ENCODE measurements at regions not wholly inside any gene's neighbourhood (a gene's known extent, or its start where the extent isn't known, plus 50 kb on each side); places are given as distances from the start of the nearest gene placed in this dataset.

DNA sequence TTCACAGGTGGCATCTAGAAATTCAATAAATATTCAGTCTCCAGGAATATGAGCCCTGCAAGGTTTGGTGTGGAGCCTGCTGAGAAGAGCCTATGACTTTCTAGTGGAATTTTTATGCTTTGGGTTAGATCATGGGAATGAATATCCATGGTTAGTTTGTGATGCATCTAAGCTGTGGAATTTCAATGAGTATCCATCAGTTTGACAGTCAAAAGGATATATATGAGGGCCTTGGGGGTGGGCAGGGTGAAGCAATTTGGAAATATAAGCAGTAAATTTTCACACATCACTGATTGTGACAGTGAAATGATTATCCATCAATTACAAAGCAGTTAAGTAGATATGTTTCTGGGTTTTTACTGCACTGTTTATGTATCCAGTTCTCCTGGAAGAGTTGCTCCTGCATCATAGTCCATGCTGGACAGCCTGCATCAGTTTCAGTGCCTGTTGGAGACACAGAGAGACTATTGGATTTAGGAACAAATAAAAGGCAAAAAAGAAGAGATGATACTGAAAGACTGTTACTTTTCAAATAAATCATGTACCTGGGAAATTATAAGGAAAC is 530.8 kb downstream of the MFSD1 start:
- H3K27ac ChIP-seq (ENCODE audit: low read depth in 1 of 2, low read length in 1 of 2), result no peak overlapping the region
- DNase-seq (ENCODE audit: low read depth in 6 of 9, low spot score in 9 of 9), result no peak

DNA sequence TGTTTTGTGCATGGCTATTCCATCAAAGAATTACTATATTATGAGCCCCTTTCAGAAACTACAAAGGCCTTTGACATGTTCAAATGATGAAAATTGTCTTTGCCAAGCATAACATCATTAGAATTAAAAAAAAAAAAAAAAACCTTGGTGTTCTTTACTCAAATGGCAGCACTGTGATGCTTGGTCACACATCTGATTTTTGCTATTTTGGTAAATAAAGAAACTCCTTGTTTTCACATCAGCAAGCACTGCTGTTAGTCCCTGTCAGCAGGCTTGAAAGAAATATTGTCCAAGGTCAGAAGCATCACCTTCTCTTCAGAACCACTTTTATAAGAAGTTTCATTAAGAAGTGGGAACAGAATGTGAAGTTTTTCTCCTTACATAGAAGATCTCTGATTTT is 537.3 kb downstream of the MFSD1 start:
- DNase-seq (ENCODE audit: low read depth in 6 of 9, low spot score in 9 of 9), result no peak
- no peaks in the 10 kb centered on the region for H3K36me3 ChIP-seq (ENCODE audit: control insufficient read depth in 2 of 2, insufficient read depth in 2 of 2, low read length in 1 of 2)
- no peaks in the 10 kb centered on the region for H3K4me1 ChIP-seq (ENCODE audit: control insufficient read depth in 2 of 2, insufficient read depth in 2 of 2, low read length in 2 of 2)
- H3K4me3 ChIP-seq (ENCODE audit: low read length in 2 of 2), result no peak overlapping the region
- H3K27ac ChIP-seq (ENCODE audit: low read depth in 1 of 2, low read length in 1 of 2), result no peak overlapping the region
- no peaks in the 10 kb centered on the region for H3K27me3 ChIP-seq (ENCODE audit: control insufficient read depth in 2 of 2, insufficient read depth in 1 of 2, low read length in 1 of 2)
- H3K9me3 ChIP-seq (ENCODE audit: control insufficient read depth in 2 of 2, insufficient read depth in 1 of 2, low read length in 1 of 2), result no peaks in the 10 kb centered on the region

More for the DNA sequence above, 530.8 kb downstream of the MFSD1 start:
- Histone ChIP-seq H3K27me3 (ENCODE audit: control insufficient read depth in 2 of 2, insufficient read depth in 1 of 2, low read length in 1 of 2) (no peaks in the 10 kb centered on the region), H3K36me3 (ENCODE audit: control insufficient read depth in 2 of 2, insufficient read depth in 2 of 2, low read length in 1 of 2) (no peaks in the 10 kb centered on the region), H3K4me3 (ENCODE audit: low read length in 2 of 2) (no peak overlapping the region), H3K4me1 (ENCODE audit: control insufficient read depth in 2 of 2, insufficient read depth in 2 of 2, low read length in 2 of 2) (no peaks in the 10 kb centered on the region), H3K9me3 (ENCODE audit: control insufficient read depth in 2 of 2, insufficient read depth in 1 of 2, low read length in 1 of 2) (no peaks in the 10 kb centered on the region)

- DNase-seq (ENCODE audit: low read depth in 6 of 9, low spot score in 9 of 9), result no peak
- H3K4me1 ChIP-seq (ENCODE audit: control insufficient read depth in 2 of 2, insufficient read depth in 2 of 2, low read length in 2 of 2), result no peaks in the 10 kb centered on the region
These were observed 539.1 kb downstream of the MFSD1 start for GRCh38 chr3:159340877-159341500.

GRCh38 chr3:159346271-159346903 is 544.5 kb downstream of the MFSD1 start:
- Histone ChIP-seq H3K4me1 (ENCODE audit: control insufficient read depth in 2 of 2, insufficient read depth in 2 of 2, low read length in 2 of 2) (no peaks in the 10 kb centered on the region), H3K36me3 (ENCODE audit: control insufficient read depth in 2 of 2, insufficient read depth in 2 of 2, low read length in 1 of 2) (no peaks in the 10 kb centered on the region), H3K27ac (ENCODE audit: low read depth in 1 of 2, low read length in 1 of 2) (no peak overlapping the region), H3K4me3 (ENCODE audit: low read length in 2 of 2) (no peak overlapping the region), H3K27me3 (ENCODE audit: control insufficient read depth in 2 of 2, insufficient read depth in 1 of 2, low read length in 1 of 2) (no peaks in the 10 kb centered on the region), H3K9me3 (ENCODE audit: control insufficient read depth in 2 of 2, insufficient read depth in 1 of 2, low read length in 1 of 2) (no peaks in the 10 kb centered on the region)
- no peak for DNase-seq (ENCODE audit: low read depth in 6 of 9, low spot score in 9 of 9)
- 71% methylated on average over 5 of the region's 5 CpGs for WGBS

More at GRCh38 chr3:159340877-159341500, 539.1 kb downstream of the MFSD1 start:
- H3K9me3 ChIP-seq (ENCODE audit: control insufficient read depth in 2 of 2, insufficient read depth in 1 of 2, low read length in 1 of 2), result no peaks in the 10 kb centered on the region
- H3K4me3 ChIP-seq (ENCODE audit: low read length in 2 of 2), result no peak overlapping the region
- H3K36me3 ChIP-seq (ENCODE audit: control insufficient read depth in 2 of 2, insufficient read depth in 2 of 2, low read length in 1 of 2), result no peaks in the 10 kb centered on the region
- 83% methylated on average over 3 of the region's 3 CpGs for WGBS
- no peaks in the 10 kb centered on the region for H3K27me3 ChIP-seq (ENCODE audit: control insufficient read depth in 2 of 2, insufficient read depth in 1 of 2, low read length in 1 of 2)
- no peak overlapping the region for H3K27ac ChIP-seq (ENCODE audit: low read depth in 1 of 2, low read length in 1 of 2)

DNA sequence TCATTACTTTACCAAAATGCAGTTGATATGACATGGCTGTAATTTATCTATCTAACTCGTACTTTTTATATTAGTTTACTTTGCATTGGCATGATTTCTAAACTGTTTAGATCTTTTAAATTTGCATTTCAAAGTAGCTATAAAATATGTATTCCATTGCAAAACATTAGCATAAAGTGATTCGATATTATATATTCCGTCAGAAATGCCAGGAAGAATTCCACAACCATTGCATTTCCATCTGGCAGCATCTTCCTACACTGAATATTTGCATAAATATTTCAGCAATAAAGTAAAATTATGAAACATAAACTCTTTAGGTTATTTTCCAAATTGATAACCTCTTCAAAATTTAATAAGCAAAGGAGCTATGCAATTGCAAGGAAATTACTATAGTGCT is 546.6 kb downstream of the MFSD1 start:
- no peak overlapping the region for H3K4me3 ChIP-seq (ENCODE audit: low read length in 2 of 2)
- no peaks in the 10 kb centered on the region for H3K27me3 ChIP-seq (ENCODE audit: control insufficient read depth in 2 of 2, insufficient read depth in 1 of 2, low read length in 1 of 2)
- 93% methylated on average over 3 of the region's 3 CpGs for WGBS
- DNase-seq (ENCODE audit: low read depth in 6 of 9, low spot score in 9 of 9), result no peak
- H3K9me3 ChIP-seq (ENCODE audit: control insufficient read depth in 2 of 2, insufficient read depth in 1 of 2, low read length in 1 of 2), result no peaks in the 10 kb centered on the region
- H3K36me3 ChIP-seq (ENCODE audit: control insufficient read depth in 2 of 2, insufficient read depth in 2 of 2, low read length in 1 of 2), result no peaks in the 10 kb centered on the region
- no peaks in the 10 kb centered on the region for H3K4me1 ChIP-seq (ENCODE audit: control insufficient read depth in 2 of 2, insufficient read depth in 2 of 2, low read length in 2 of 2)
- H3K27ac ChIP-seq (ENCODE audit: low read depth in 1 of 2, low read length in 1 of 2), result no peak overlapping the region

DNA sequence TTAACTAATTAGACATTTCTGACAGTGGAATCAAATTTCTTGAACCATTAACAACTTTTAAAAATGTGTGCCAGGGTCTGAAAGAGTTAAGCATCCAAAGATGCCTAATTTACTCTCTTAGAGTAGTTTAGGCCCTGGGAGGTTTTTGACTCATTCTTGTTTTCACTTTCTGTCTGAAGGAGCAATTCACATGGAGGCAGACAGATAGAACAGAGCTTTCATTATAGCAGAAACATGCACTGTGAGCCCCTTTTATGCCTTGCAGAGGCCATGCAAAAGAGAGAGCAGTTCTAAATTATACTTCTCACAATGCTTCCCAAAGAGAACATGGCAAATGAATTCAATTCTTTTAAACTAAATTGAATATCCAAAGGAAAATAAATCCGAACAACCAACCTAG is 554.8 kb downstream of the MFSD1 start:
- WGBS, result 95% methylated on average over 1 of the region's 1 CpG
- no peak for DNase-seq (ENCODE audit: low read depth in 6 of 9, low spot score in 9 of 9)

GRCh38 chr3:159364511-159364910 is 562.7 kb downstream of the MFSD1 start:
- no peaks in the 10 kb centered on the region for H3K27me3 ChIP-seq (ENCODE audit: control insufficient read depth in 2 of 2, insufficient read depth in 1 of 2, low read length in 1 of 2)
- no peak overlapping the region for H3K4me3 ChIP-seq (ENCODE audit: low read length in 2 of 2)
- no peaks in the 10 kb centered on the region for H3K9me3 ChIP-seq (ENCODE audit: control insufficient read depth in 2 of 2, insufficient read depth in 1 of 2, low read length in 1 of 2)
- DNase-seq (ENCODE audit: low read depth in 6 of 9, low spot score in 9 of 9), result no peak
- H3K36me3 ChIP-seq (ENCODE audit: control insufficient read depth in 2 of 2, insufficient read depth in 2 of 2, low read length in 1 of 2), result no peaks in the 10 kb centered on the region
- H3K27ac ChIP-seq (ENCODE audit: low read depth in 1 of 2, low read length in 1 of 2), result no peak overlapping the region
- H3K4me1 ChIP-seq (ENCODE audit: control insufficient read depth in 2 of 2, insufficient read depth in 2 of 2, low read length in 2 of 2), result no peaks in the 10 kb centered on the region
- WGBS, result 92% methylated on average over 1 of the region's 1 CpG

More for the DNA sequence above, 554.8 kb downstream of the MFSD1 start:
- H3K27me3 ChIP-seq (ENCODE audit: control insufficient read depth in 2 of 2, insufficient read depth in 1 of 2, low read length in 1 of 2), result no peaks in the 10 kb centered on the region
- H3K27ac ChIP-seq (ENCODE audit: low read depth in 1 of 2, low read length in 1 of 2), result no peak overlapping the region
- no peaks in the 10 kb centered on the region for H3K9me3 ChIP-seq (ENCODE audit: control insufficient read depth in 2 of 2, insufficient read depth in 1 of 2, low read length in 1 of 2)
- H3K4me3 ChIP-seq (ENCODE audit: low read length in 2 of 2), result no peak overlapping the region
- no peaks in the 10 kb centered on the region for H3K4me1 ChIP-seq (ENCODE audit: control insufficient read depth in 2 of 2, insufficient read depth in 2 of 2, low read length in 2 of 2)
- H3K36me3 ChIP-seq (ENCODE audit: control insufficient read depth in 2 of 2, insufficient read depth in 2 of 2, low read length in 1 of 2), result no peaks in the 10 kb centered on the region

GRCh38 chr3:159366476-159366875 is 564.6 kb downstream of the MFSD1 start:
- H3K4me1 ChIP-seq (ENCODE audit: control insufficient read depth in 2 of 2, insufficient read depth in 2 of 2, low read length in 2 of 2), result no peaks in the 10 kb centered on the region
- no peak overlapping the region for H3K4me3 ChIP-seq (ENCODE audit: low read length in 2 of 2)
- DNase-seq (ENCODE audit: low read depth in 6 of 9, low spot score in 9 of 9), result no peak
- H3K9me3 ChIP-seq (ENCODE audit: control insufficient read depth in 2 of 2, insufficient read depth in 1 of 2, low read length in 1 of 2), result no peaks in the 10 kb centered on the region
- no peaks in the 10 kb centered on the region for H3K36me3 ChIP-seq (ENCODE audit: control insufficient read depth in 2 of 2, insufficient read depth in 2 of 2, low read length in 1 of 2)
- no peak overlapping the region for H3K27ac ChIP-seq (ENCODE audit: low read depth in 1 of 2, low read length in 1 of 2)
- H3K27me3 ChIP-seq (ENCODE audit: control insufficient read depth in 2 of 2, insufficient read depth in 1 of 2, low read length in 1 of 2), result no peaks in the 10 kb centered on the region

DNA sequence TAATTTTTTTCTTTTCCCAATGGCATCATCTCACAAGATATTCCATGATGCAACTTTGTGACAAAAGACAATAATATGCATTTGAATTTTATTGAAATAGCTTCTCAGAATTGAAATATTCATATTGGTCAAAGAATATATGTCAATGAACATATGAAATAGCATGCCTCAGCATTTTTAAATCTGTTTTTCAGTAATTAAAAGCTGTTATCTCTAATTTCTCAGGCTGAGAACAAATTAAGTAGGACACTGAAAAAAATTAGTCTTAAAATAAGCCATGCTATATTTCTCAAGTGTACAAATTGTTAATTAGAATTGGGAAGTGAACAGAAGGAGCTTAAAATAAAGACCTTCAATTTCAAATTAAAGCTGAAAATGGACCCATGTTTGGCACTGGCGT is 570.1 kb downstream of the MFSD1 start:
- Histone ChIP-seq H3K4me1 (ENCODE audit: control insufficient read depth in 2 of 2, insufficient read depth in 2 of 2, low read length in 2 of 2) (no peaks in the 10 kb centered on the region), H3K9me3 (ENCODE audit: control insufficient read depth in 2 of 2, insufficient read depth in 1 of 2, low read length in 1 of 2) (no peaks in the 10 kb centered on the region), H3K4me3 (ENCODE audit: low read length in 2 of 2) (no peak overlapping the region), H3K27me3 (ENCODE audit: control insufficient read depth in 2 of 2, insufficient read depth in 1 of 2, low read length in 1 of 2) (no peaks in the 10 kb centered on the region), H3K36me3 (ENCODE audit: control insufficient read depth in 2 of 2, insufficient read depth in 2 of 2, low read length in 1 of 2) (no peaks in the 10 kb centered on the region), H3K27ac (ENCODE audit: low read depth in 1 of 2, low read length in 1 of 2) (no peak overlapping the region)
- DNase-seq (ENCODE audit: low read depth in 6 of 9, low spot score in 9 of 9), result no peak
- WGBS, result 98% methylated on average over 1 of the region's 1 CpG

All from thymus (tissue), 11 donors.